MM.1S (cell line): ENCODE measurements at regions not wholly inside any gene's neighbourhood (a gene's known extent, or its start where the extent isn't known, plus 50 kb on each side); places are given as distances from the start of the nearest gene placed in this dataset.

Source experiments
- DNase-seq: peaks from one replicate; pipeline ENCODE4 v3.0.0-alpha.2; 2015
- H2AFZ ChIP-seq: fragments of 300-600 bp; sonication (generic); 2 replicates; pipeline ENCODE4 v1.6.0; 2016; ENCODE audit warnings: antibody characterized with exemption, low read length
- H3F3A ChIP-seq: fragments of 300-600 bp; sonication (generic); 2 replicates; pipeline ENCODE4 v1.6.1; 2016; ENCODE audit warnings: mild to moderate bottlenecking, antibody characterized with exemption, low read length, moderate library complexity, mixed read lengths; ENCODE audit not compliant: insufficient read depth
- H3K27ac ChIP-seq: fragments of 300-600 bp; sonication (generic); 2 replicates; pipeline ENCODE4 v1.5.1; 2016; ENCODE audit warnings: mild to moderate bottlenecking, low read length
- H3K27me3 ChIP-seq: fragments of 300-600 bp; sonication (generic); replicated peaks from 2 replicates; pipeline ENCODE4 v1.6.0; 2016; ENCODE audit warnings: low read length; ENCODE audit not compliant: insufficient read depth
- H3K36me3 ChIP-seq: fragments of 300-600 bp; sonication (generic); replicated peaks from 2 replicates; pipeline ENCODE4 v1.6.1; 2016; ENCODE audit warnings: mild to moderate bottlenecking, low read length, mixed read lengths; ENCODE audit not compliant: insufficient read depth
- H3K4me1 ChIP-seq: fragments of 300-600 bp; sonication (generic); 2 replicates; pipeline ENCODE4 v1.6.1; 2016; ENCODE audit warnings: low read length, mixed read lengths
- H3K4me2 ChIP-seq: fragments of 300-600 bp; sonication (generic); 2 replicates; pipeline ENCODE4 v1.6.0; 2016; ENCODE audit warnings: low read depth, low read length
- H3K4me3 ChIP-seq: fragments of 300-600 bp; sonication (generic); 2 replicates; pipeline ENCODE4 v1.5.1; 2016; ENCODE audit warnings: low read length, mixed read lengths
- H3K79me2 ChIP-seq: fragments of 300-600 bp; sonication (generic); 2 replicates; pipeline ENCODE4 v1.6.1; 2016; ENCODE audit warnings: mixed run types, low read length, mixed read lengths
- H3K9ac ChIP-seq: fragments of 300-600 bp; sonication (generic); 2 replicates; pipeline ENCODE4 v1.6.1; 2016; ENCODE audit warnings: low read length, mixed read lengths
- H3K9me2 ChIP-seq: fragments of 300-600 bp; sonication (generic); replicated peaks from 2 replicates; pipeline ENCODE4 v1.6.1; 2016; ENCODE audit warnings: mild to moderate bottlenecking, low read length, mixed read lengths; ENCODE audit not compliant: insufficient read depth
- H3K9me3 ChIP-seq: fragments of 300-600 bp; sonication (generic); replicated peaks from 2 replicates; pipeline ENCODE4 v1.6.1; 2016; ENCODE audit warnings: mild to moderate bottlenecking, low read length, mixed read lengths; ENCODE audit not compliant: insufficient read depth
- H4K20me1 ChIP-seq: fragments of 300-600 bp; sonication (generic); 2 replicates; pipeline ENCODE4 v1.6.1; 2016; ENCODE audit warnings: mild to moderate bottlenecking, low read length, moderate library complexity, mixed read lengths; ENCODE audit not compliant: insufficient read depth
- EZH2 ChIP-seq: fragments of 300-600 bp; sonication (generic); optimal IDR thresholded peaks from 2 replicates; pipeline ENCODE3; 2017; ENCODE audit warnings: low read depth, mild to moderate bottlenecking, antibody characterized with exemption, low read length, mixed read lengths
- EZH2phosphoT487 ChIP-seq: fragments of 300-600 bp; sonication (generic); IDR thresholded peaks from 2 replicates; pipeline ENCODE4 v1.6.1; 2018; ENCODE audit warnings: antibody characterized with exemption, low read length
- TF ChIP-seq, protein P1 (sequence below): fragments of 300-600 bp; sonication (generic); IDR thresholded peaks from 2 replicates; pipeline ENCODE4 v1.5.1; 2016; ENCODE audit warnings: antibody characterized with exemption, low read length, mixed read lengths

DNA sequence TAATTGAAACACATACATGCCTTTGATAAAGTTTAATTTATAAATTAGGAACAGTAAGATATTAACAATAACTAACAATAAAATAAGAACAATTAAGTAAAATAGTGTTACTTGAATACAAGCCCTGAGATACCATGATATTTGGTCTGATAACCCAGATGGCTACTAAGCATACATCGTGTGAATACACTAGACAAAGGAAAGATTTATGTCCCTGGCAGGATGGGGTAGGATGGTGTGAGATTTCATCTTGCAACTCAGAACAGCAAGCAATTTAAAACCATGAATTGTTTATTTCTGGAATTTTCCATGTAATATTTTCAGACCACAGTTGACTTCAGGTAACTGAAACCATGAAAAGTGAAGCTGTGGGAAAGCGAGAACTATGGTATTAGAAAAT, 169.5 kb downstream of the DIPK2A start:
- no peak overlapping the region for H2AFZ ChIP-seq
- H3K27me3 ChIP-seq = no peaks in the 10 kb centered on the region
- H4K20me1 ChIP-seq = no peaks in the 10 kb centered on the region
- H3K36me3 ChIP-seq = no peaks in the 10 kb centered on the region
- H3K9me2 ChIP-seq = no peaks in the 10 kb centered on the region
- H3K4me1 ChIP-seq = no peaks in the 10 kb centered on the region
- DNase-seq = no peak
- no peak overlapping the region for H3K4me2 ChIP-seq
- H3F3A ChIP-seq = no peaks in the 10 kb centered on the region
- H3K4me3 ChIP-seq = no peak overlapping the region
- H3K9me3 ChIP-seq = no peaks in the 10 kb centered on the region
- H3K9ac ChIP-seq = no peak overlapping the region
- no peak overlapping the region for H3K27ac ChIP-seq
- TF ChIP-seq EZH2 (no peak), EZH2phosphoT487 (no peak)
- TF ChIP-seq, protein P1, sequence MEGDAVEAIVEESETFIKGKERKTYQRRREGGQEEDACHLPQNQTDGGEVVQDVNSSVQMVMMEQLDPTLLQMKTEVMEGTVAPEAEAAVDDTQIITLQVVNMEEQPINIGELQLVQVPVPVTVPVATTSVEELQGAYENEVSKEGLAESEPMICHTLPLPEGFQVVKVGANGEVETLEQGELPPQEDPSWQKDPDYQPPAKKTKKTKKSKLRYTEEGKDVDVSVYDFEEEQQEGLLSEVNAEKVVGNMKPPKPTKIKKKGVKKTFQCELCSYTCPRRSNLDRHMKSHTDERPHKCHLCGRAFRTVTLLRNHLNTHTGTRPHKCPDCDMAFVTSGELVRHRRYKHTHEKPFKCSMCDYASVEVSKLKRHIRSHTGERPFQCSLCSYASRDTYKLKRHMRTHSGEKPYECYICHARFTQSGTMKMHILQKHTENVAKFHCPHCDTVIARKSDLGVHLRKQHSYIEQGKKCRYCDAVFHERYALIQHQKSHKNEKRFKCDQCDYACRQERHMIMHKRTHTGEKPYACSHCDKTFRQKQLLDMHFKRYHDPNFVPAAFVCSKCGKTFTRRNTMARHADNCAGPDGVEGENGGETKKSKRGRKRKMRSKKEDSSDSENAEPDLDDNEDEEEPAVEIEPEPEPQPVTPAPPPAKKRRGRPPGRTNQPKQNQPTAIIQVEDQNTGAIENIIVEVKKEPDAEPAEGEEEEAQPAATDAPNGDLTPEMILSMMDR = no peak
- H3K79me2 ChIP-seq = no peaks in the 10 kb centered on the region

DNA sequence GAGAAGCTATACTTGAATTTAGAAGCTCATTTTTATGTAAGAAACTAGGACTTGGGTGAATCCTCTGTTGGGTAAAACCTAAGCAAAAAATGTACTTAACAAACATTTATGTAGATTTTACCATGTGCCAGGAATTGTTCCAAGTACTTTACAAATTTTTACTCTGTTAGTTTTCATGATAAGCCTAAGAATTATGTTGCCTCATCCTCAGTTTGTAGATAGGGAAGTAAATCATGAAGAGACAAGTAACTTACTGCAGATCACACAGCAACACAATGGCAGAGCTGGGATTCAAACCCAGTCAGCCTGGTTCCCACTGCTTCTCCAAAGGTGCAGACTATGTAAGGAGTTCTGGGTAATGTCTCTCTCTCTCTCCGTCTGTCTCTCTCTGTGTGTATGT, 169.9 kb downstream of the DIPK2A start:
- H3K4me1 ChIP-seq = no peaks in the 10 kb centered on the region
- H3F3A ChIP-seq = no peaks in the 10 kb centered on the region
- no peak for DNase-seq
- no peak overlapping the region for H3K4me2 ChIP-seq
- no peaks in the 10 kb centered on the region for H4K20me1 ChIP-seq
- no peaks in the 10 kb centered on the region for H3K36me3 ChIP-seq
- H3K79me2 ChIP-seq = no peaks in the 10 kb centered on the region
- H2AFZ ChIP-seq = no peak overlapping the region
- TF ChIP-seq, protein P1 = no peak
- no peak for TF ChIP-seq EZH2phosphoT487
- no peak for TF ChIP-seq EZH2
- no peaks in the 10 kb centered on the region for H3K9me2 ChIP-seq
- H3K4me3 ChIP-seq = no peak overlapping the region
- H3K27me3 ChIP-seq = no peaks in the 10 kb centered on the region
- no peak overlapping the region for H3K9ac ChIP-seq
- H3K9me3 ChIP-seq = no peaks in the 10 kb centered on the region
- H3K27ac ChIP-seq = no peak overlapping the region

DNA sequence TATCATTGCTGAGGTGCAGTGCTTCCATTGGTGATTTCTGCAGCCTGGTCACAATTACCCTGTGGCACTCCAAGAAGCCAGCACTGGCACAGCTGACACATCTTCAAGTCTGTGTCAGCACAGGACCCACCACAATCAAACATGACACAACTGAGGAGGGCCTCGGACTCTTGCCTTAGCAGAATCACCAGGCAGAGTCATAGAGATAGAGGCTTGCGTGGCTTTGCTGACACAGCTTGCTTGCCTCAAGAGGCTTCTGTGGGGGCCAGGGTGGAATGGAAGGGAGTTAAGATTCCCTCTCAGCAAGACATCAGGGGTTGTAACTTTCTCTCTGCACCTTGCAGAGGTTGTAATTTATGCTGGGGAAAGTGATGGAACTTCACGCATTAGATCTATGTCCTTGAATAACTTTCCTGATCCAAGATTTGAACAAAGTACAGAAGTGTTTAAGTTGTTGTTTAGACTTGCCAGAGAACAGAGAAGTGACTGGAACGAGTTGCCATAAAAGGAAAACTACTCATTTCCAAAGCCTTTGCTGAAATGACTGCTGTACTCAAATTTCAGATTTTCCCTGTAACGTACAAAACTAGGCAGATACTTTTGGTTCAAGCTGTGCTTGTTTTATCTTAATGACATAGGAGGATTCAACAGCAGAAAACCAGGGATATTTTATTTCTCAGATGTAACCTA, 170.7 kb downstream of the DIPK2A start:
- no peak overlapping the region for H3K9ac ChIP-seq
- no peak overlapping the region for H3K4me2 ChIP-seq
- no peaks in the 10 kb centered on the region for H3K9me3 ChIP-seq

More for the DNA sequence above, 170.7 kb downstream of the DIPK2A start:
- H3K27ac ChIP-seq = no peak overlapping the region
- H3K9me2 ChIP-seq = no peaks in the 10 kb centered on the region
- H3K79me2 ChIP-seq = no peaks in the 10 kb centered on the region
- no peaks in the 10 kb centered on the region for H3K27me3 ChIP-seq
- no peaks in the 10 kb centered on the region for H4K20me1 ChIP-seq
- no peaks in the 10 kb centered on the region for H3F3A ChIP-seq
- H3K36me3 ChIP-seq = no peaks in the 10 kb centered on the region
- H3K4me3 ChIP-seq = no peak overlapping the region
- no peaks in the 10 kb centered on the region for H3K4me1 ChIP-seq
- TF ChIP-seq, protein P1 = no peak
- TF ChIP-seq EZH2 (no peak), EZH2phosphoT487 (no peak)
- H2AFZ ChIP-seq = no peak overlapping the region
- DNase-seq = no peak
